OCI-LY3 (cell line): ENCODE measurements at regions not wholly inside any gene's neighbourhood (a gene's known extent, or its start where the extent isn't known, plus 50 kb on each side); places are given as distances from the start of the nearest gene placed in this dataset.

Experiments
- CTCF ChIP-seq: fragments of 200-600, 300-600 bp; sonication (generic); IDR thresholded peaks from 2 replicates; pipeline ENCODE4 v1.5.1; 2014; ENCODE audit warnings: antibody characterized with exemption, low read length, low read depth
- EZH2phosphoT487 ChIP-seq: fragments of 200-600 bp; shearing (Covaris generic); IDR thresholded peaks from 2 replicates; pipeline ENCODE4 v1.6.1; 2018; ENCODE audit warnings: antibody characterized with exemption, mixed run types, low read depth

DNA sequence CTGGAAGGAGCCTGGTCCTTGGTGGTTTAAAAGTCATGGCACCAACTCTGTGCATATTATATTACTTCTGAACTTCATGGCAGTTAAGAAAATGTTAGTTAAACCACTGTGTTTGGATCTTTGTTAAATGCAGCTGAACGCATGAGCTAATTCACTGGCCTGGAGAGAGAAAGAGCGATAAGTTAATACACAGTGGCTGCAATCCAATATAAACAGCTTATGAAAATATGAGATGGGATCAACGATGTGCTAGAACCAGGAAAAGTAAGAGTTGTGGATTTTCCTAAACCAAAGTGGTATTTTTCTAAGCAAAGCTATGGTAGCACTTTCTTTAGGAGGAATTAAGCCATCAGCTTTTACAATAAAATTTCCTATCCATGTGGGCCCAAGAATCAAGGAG is 326.7 kb downstream of the MTX2 start:
- no peak for TF ChIP-seq CTCF
- no peak for TF ChIP-seq EZH2phosphoT487
